ENCODE measurements at regions not wholly inside any gene's neighbourhood (a gene's known extent, or its start where the extent isn't known, plus 50 kb on each side); places are given as distances from the start of the nearest gene placed in this dataset.

DNA sequence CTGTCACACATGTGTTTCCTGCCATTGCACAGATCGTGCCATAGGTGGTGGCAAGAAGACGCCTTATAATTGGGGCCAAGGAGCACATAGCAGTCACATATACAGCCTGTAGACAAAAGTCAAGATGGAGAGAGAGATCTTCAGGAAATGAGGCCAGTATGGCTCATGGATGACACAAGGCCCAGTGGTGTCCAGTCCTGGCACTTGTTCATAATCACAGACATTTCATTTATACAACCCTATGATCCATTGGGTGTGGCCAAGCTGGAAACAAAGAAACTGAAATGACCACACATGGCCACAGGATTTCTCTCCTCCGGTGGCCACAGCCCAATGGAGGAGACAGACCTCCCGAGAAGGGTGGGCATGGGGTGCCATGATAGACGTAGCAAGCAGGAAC, 78.5 kb upstream of the KAZN start:
- DNase-seq (no peak), ATAC-seq (ENCODE audit: low read depth) (no peak)
- peaks cover 16% of the 10 kb centered on the region for H3K27me3 Mint-ChIP-seq
- 64% methylated on average over 4 of the region's 5 CpGs for WGBS (ENCODE audit: insufficient coverage)
- no peak overlapping the region for H3K27ac Mint-ChIP-seq
- no peaks in the 10 kb centered on the region for H4K20me1 ChIP-seq (ENCODE audit: control insufficient read depth, insufficient read depth, low read length, poor library complexity, severe bottlenecking)
- ChIA-PET CTCF (no interaction called here), POLR2A (no interaction called here)
- H3K4me1 Mint-ChIP-seq: no peaks in the 10 kb centered on the region
- H3K9me3 Mint-ChIP-seq (ENCODE audit: insufficient read depth): no peaks in the 10 kb centered on the region
- TF ChIP-seq EZH2 (IDR thresholded peaks at IDR 0.05; ENCODE audit: borderline replicate concordance, insufficient read depth, low read depth, low read length, poor library complexity, severe bottlenecking): no peak
- TF ChIP-seq, protein P1, sequence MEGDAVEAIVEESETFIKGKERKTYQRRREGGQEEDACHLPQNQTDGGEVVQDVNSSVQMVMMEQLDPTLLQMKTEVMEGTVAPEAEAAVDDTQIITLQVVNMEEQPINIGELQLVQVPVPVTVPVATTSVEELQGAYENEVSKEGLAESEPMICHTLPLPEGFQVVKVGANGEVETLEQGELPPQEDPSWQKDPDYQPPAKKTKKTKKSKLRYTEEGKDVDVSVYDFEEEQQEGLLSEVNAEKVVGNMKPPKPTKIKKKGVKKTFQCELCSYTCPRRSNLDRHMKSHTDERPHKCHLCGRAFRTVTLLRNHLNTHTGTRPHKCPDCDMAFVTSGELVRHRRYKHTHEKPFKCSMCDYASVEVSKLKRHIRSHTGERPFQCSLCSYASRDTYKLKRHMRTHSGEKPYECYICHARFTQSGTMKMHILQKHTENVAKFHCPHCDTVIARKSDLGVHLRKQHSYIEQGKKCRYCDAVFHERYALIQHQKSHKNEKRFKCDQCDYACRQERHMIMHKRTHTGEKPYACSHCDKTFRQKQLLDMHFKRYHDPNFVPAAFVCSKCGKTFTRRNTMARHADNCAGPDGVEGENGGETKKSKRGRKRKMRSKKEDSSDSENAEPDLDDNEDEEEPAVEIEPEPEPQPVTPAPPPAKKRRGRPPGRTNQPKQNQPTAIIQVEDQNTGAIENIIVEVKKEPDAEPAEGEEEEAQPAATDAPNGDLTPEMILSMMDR (IDR thresholded peaks at IDR 0.05): no peak
- H3K9ac ChIP-seq (ENCODE audit: low read length): no peak overlapping the region
- intact Hi-C loops (cut with micrococcal nuclease): no loop called here
- H3K4me3 ChIP-seq (ENCODE audit: control extremely low read depth in 1 of 5, extremely low read depth in 1 of 5, insufficient read depth in 1 of 5, low read depth in 2 of 5, low read length in 4 of 5): no peak overlapping the region
- H2AFZ ChIP-seq (ENCODE audit: insufficient read depth, low read depth, low read length, poor library complexity, severe bottlenecking): no peak overlapping the region
- H3K4me2 ChIP-seq (replicated peaks; ENCODE audit: low read depth, low read length, poor library complexity, severe bottlenecking): no peak overlapping the region
- H3K4me3 Mint-ChIP-seq: no peak overlapping the region
- H3K27me3 ChIP-seq (replicated peaks in 1 of 4; ENCODE audit: control extremely low read depth in 1 of 4, control insufficient read depth in 3 of 4, insufficient read depth in 4 of 4, low read length in 3 of 4): no peaks in the 10 kb centered on the region
- no peaks in the 10 kb centered on the region for H3K9me3 ChIP-seq (ENCODE audit: control extremely low read depth in 1 of 3, control insufficient read depth in 2 of 3, insufficient read depth in 1 of 3, low read length in 2 of 3)
- no peaks in the 10 kb centered on the region for H3K4me1 ChIP-seq (ENCODE audit: control insufficient read depth in 2 of 2, insufficient read depth in 2 of 2, low read length in 2 of 2)
- no peak overlapping the region for H3K27ac ChIP-seq (ENCODE audit: low read length in 2 of 2)
- H3K79me2 ChIP-seq (ENCODE audit: control insufficient read depth, insufficient read depth, low read length): no peaks in the 10 kb centered on the region
- H3K36me3 ChIP-seq (replicated peaks in 1 of 2; ENCODE audit: control extremely low read depth in 1 of 2, control insufficient read depth in 1 of 2, extremely low read depth in 1 of 2, insufficient read depth in 2 of 2, low read length in 1 of 2): no peaks in the 10 kb centered on the region

DNA sequence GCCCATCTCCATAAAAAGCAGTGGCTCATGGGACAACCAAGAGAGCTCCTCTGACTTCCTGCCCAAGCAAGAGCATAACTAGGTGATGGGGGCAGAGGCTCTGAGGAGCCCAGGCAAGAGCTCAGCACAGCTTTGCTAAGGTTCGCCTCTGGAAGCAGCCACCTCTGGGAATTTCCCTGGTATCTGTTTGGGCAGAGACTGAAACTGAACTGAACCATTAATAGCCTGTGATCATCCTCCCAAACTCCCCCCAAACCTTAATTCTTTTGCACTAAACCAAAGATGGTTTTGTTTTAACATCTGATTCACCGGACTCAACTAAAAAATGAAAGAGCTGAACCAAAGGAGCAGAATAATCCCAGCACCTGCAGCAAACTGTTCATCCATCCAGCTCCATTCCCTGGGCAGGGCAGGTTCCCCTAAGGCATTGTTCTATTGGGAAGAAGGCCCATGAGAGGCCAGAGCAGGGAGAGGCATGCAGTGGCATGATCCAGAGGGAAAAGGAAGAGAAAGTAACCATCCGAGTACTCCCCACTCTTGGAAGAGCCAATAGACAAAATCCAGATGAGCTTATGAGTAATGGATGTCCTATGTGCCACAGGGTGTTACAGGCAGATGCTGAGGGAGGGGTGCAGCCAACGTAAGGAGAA, 77.8 kb upstream of the KAZN start:
- POLR2A ChIA-PET: no interaction called here
- Mint-ChIP-seq H3K4me3 (no peak overlapping the region), H3K9me3 (ENCODE audit: insufficient read depth) (no peaks in the 10 kb centered on the region), H3K27ac (no peak overlapping the region), H3K4me1 (no peaks in the 10 kb centered on the region), H3K27me3 (peaks cover 13% of the 10 kb centered on the region)
- no peak overlapping the region for H3K4me2 ChIP-seq (replicated peaks; ENCODE audit: low read depth, low read length, poor library complexity, severe bottlenecking)
- no peaks in the 10 kb centered on the region for H3K27me3 ChIP-seq (replicated peaks in 1 of 4; ENCODE audit: control extremely low read depth in 1 of 4, control insufficient read depth in 3 of 4, insufficient read depth in 4 of 4, low read length in 3 of 4)
- no peak overlapping the region for H3K4me3 ChIP-seq (ENCODE audit: control extremely low read depth in 1 of 5, extremely low read depth in 1 of 5, insufficient read depth in 1 of 5, low read depth in 2 of 5, low read length in 4 of 5)
- intact Hi-C loops (cut with micrococcal nuclease): no loop called here
- H3K36me3 ChIP-seq (replicated peaks in 1 of 2; ENCODE audit: control extremely low read depth in 1 of 2, control insufficient read depth in 1 of 2, extremely low read depth in 1 of 2, insufficient read depth in 2 of 2, low read length in 1 of 2): no peaks in the 10 kb centered on the region
- H3K9me3 ChIP-seq (ENCODE audit: control extremely low read depth in 1 of 3, control insufficient read depth in 2 of 3, insufficient read depth in 1 of 3, low read length in 2 of 3): no peaks in the 10 kb centered on the region
- ATAC-seq (ENCODE audit: low read depth) (no peak), DNase-seq (no peak)
- H3K4me1 ChIP-seq (ENCODE audit: control insufficient read depth in 2 of 2, insufficient read depth in 2 of 2, low read length in 2 of 2): no peaks in the 10 kb centered on the region
- H2AFZ ChIP-seq (ENCODE audit: insufficient read depth, low read depth, low read length, poor library complexity, severe bottlenecking): no peak overlapping the region
- CTCF ChIA-PET: no interaction called here
- TF ChIP-seq, protein P1 (IDR thresholded peaks at IDR 0.05): no peak
- no peak for TF ChIP-seq EZH2 (IDR thresholded peaks at IDR 0.05; ENCODE audit: borderline replicate concordance, insufficient read depth, low read depth, low read length, poor library complexity, severe bottlenecking)
- no peaks in the 10 kb centered on the region for H3K79me2 ChIP-seq (ENCODE audit: control insufficient read depth, insufficient read depth, low read length)
- 92% methylated on average over 2 of the region's 4 CpGs for WGBS (ENCODE audit: insufficient coverage)
- no peak overlapping the region for H3K9ac ChIP-seq (ENCODE audit: low read length)
- H4K20me1 ChIP-seq (ENCODE audit: control insufficient read depth, insufficient read depth, low read length, poor library complexity, severe bottlenecking): no peaks in the 10 kb centered on the region
- no peak overlapping the region for H3K27ac ChIP-seq (ENCODE audit: low read length in 2 of 2)

All from B cell (primary cell).